ENCODE measurements at regions not wholly inside any gene's neighbourhood (a gene's known extent, or its start where the extent isn't known, plus 50 kb on each side); places are given as distances from the start of the nearest gene placed in this dataset.

DNA sequence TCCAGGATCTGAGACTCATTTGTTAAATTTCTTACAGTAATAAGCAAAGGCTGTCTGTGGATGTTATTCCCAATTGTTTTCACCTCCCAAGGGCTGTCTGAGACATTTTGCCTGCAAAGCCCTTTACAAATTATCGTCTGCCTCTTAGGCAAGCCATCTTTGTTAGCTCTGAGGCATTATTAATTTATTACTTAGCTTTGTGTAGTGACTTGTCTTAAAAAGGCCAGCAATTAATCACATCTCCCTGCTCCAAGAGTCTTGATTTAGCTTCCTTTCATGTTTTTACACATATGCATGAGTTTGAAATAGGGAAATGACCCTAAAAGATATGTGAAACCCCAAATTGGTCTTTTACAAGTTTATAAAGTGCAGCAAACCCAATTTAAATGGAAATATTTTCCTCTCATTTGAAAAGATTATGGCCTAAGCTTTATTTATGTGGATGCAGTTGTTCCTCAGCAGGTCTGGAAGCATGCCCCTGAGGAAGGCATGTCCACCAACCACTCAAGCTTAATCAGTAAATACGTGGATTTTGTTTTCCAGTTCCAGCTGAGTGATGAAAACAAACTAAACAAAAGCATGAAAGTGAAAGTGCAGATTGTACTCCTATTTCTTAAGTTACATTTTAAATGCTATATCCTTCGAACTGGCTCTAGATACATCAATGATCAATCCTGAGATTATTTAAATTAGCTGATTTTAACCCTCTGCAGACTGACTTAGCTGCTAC is 173.6 kb upstream of the LNX1 start:
- intact Hi-C loops (cut with micrococcal nuclease) = no loop called here
- no peak overlapping the region for H3K27ac ChIP-seq (replicated peaks)
- TF ChIP-seq CTCF (IDR thresholded peaks at IDR 0.05; ENCODE audit: borderline replicate concordance) = no peak
- H3K4me1 ChIP-seq = no peaks in the 10 kb centered on the region
- H3K27me3 ChIP-seq (ENCODE audit: low read depth) = no peaks in the 10 kb centered on the region
- peaks cover 12% of the 10 kb centered on the region for H3K9me3 ChIP-seq (replicated peaks)
- H3K4me3 ChIP-seq = no peak overlapping the region
- DNase-seq = no peak
- no peaks in the 10 kb centered on the region for H3K36me3 ChIP-seq

- H3K4me3 ChIP-seq = no peak overlapping the region
- no peak overlapping the region for H3K27ac ChIP-seq (replicated peaks)
- DNase-seq = no peak
- no peaks in the 10 kb centered on the region for H3K27me3 ChIP-seq (ENCODE audit: low read depth)
- intact Hi-C loops (cut with micrococcal nuclease) = no loop called here
- no peak for TF ChIP-seq CTCF (IDR thresholded peaks at IDR 0.05; ENCODE audit: borderline replicate concordance)
- no peaks in the 10 kb centered on the region for H3K36me3 ChIP-seq
- H3K4me1 ChIP-seq = no peaks in the 10 kb centered on the region
- peaks cover 14% of the 10 kb centered on the region for H3K9me3 ChIP-seq (replicated peaks)
Observed at GRCh38 chr4:53763813-53764597, 172.7 kb upstream of the LNX1 start.

DNA sequence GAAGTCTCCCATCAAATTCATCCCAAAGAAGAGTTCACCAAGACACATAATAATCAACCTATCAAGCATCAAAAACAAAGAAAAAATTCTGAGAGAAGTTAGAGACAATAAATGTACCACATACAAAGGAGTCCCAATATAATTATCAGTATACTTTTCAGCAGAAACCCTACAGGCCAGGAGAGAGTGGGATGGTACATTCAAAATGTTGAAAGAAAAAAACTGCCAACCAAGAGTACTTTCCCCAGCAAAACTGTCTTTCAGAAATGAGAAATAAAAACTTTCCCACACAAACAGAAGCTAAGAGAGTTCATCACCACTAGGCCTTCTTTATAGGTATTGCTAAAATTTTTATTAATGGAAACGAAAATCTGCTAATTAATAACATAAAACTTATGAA is 164.4 kb upstream of the LNX1 start:
- Histone ChIP-seq H3K27me3 (ENCODE audit: low read depth) (peaks cover 10% of the 10 kb centered on the region), H3K27ac (replicated peaks) (no peak overlapping the region), H3K4me1 (no peaks in the 10 kb centered on the region), H3K4me3 (no peak overlapping the region), H3K9me3 (replicated peaks) (peaks cover 33% of the 10 kb centered on the region), H3K36me3 (no peaks in the 10 kb centered on the region)
- intact Hi-C loops (cut with micrococcal nuclease) = no loop called here
- no peak for DNase-seq
- TF ChIP-seq CTCF (IDR thresholded peaks at IDR 0.05; ENCODE audit: borderline replicate concordance) = no peak

DNA sequence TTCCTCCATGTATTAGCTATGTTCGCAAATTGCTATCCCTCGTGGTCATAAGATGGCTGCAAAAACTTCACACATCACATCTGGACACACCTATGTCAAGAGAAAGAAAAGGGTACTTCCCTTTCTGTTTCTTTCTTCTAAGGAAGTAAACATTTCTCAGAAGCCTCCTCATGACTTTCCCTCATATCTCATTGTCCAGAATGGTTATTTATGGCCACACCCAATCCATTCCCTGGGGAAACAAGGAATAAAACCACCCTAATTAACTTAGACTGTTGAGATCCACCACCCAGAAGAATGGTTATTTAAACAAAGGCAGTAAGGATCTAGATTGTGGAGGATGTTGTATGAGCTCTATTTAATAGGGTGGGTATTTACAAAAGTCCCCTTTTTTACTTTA is 160.8 kb upstream of the LNX1 start:
- no peak for TF ChIP-seq CTCF (IDR thresholded peaks at IDR 0.05; ENCODE audit: borderline replicate concordance)
- H3K27me3 ChIP-seq (ENCODE audit: low read depth) = peaks cover 27% of the 10 kb centered on the region
- intact Hi-C loops (cut with micrococcal nuclease) = no loop called here
- no peaks in the 10 kb centered on the region for H3K36me3 ChIP-seq
- H3K27ac ChIP-seq (replicated peaks) = no peak overlapping the region
- H3K4me1 ChIP-seq = no peaks in the 10 kb centered on the region
- H3K9me3 ChIP-seq (replicated peaks) = peaks cover 24% of the 10 kb centered on the region
- no peak overlapping the region for H3K4me3 ChIP-seq
- no peak for DNase-seq

DNA sequence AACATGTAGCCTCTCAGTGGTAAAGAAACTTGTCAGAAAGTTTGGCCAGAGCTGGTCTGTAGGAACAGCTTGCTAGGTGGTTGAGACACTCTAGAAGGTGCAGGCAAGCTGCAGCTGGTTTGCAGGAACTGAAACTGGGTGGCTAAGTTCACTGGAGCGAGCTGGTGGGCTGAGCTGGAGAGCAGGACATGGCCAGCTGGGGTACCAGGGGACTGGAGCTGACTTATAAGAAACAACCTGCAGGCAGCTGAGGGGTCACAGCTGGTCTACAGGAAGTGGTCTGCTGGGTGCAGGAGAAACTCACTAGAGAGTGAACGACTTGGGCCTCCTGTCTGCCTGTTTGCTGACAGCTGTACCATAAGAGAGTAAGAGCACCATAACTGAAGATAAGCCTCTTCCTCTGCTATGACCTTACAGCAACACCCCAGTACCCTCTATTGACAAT is 157.1 kb upstream of the LNX1 start:
- Histone ChIP-seq H3K9me3 (replicated peaks) (no peaks in the 10 kb centered on the region), H3K27me3 (ENCODE audit: low read depth) (peaks cover 44% of the 10 kb centered on the region), H3K36me3 (no peaks in the 10 kb centered on the region), H3K27ac (replicated peaks) (no peak overlapping the region), H3K4me3 (no peak overlapping the region), H3K4me1 (no peaks in the 10 kb centered on the region)
- no peak for DNase-seq
- no peak for TF ChIP-seq CTCF (IDR thresholded peaks at IDR 0.05; ENCODE audit: borderline replicate concordance)
- intact Hi-C loops (cut with micrococcal nuclease) = no loop called here
